Putamen (tissue), 1 donor: ENCODE measurements at regions not wholly inside any gene's neighbourhood (a gene's known extent, or its start where the extent isn't known, plus 50 kb on each side); places are given as distances from the start of the nearest gene placed in this dataset.

ENCODE experiments used
- DNase-seq: peaks from one replicate; pipeline ENCODE4 v3.0.0-alpha.2; 2016; ENCODE audit warnings: low spot score

DNA sequence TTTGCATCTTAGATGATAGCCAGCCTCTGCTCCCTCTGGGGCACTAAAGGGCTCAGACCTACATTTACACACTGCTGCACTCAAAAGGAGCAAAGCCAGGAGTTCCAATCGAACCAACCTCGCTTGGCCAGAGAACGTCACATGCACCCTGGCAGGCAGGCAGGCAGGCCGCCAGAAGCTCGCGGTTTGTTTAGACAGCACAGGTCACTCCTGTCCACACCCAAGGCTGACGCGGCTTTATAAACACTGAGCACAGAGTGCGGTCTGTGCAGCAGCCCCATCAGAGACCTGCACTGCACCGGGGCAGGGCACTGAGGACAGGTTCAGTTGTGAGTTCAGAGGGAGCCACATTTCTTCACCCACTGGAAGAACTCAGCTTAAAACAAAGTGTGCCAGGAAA lies 143.9 kb downstream of the BCOR start:
- no peak for DNase-seq

DNA sequence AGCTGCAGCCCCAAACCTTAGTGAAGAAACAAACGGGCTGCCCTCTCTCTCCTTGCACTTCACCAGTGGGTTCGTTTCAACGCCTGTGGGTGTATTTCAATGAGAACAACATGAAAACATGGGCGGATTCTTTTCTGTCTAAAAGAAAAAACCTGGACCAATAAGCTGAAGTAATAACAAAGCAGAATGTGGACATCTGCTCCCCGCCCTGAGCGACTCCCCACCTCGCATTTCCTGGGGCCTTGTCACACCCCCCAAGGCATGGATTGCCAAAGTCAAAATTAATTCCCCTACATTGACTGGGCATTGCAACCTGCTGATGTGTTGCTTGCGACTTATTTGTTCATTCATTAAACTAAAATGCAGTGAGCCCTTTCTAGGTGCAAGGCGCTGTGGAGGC lies 142.9 kb downstream of the BCOR start:
- no peak for DNase-seq

DNA sequence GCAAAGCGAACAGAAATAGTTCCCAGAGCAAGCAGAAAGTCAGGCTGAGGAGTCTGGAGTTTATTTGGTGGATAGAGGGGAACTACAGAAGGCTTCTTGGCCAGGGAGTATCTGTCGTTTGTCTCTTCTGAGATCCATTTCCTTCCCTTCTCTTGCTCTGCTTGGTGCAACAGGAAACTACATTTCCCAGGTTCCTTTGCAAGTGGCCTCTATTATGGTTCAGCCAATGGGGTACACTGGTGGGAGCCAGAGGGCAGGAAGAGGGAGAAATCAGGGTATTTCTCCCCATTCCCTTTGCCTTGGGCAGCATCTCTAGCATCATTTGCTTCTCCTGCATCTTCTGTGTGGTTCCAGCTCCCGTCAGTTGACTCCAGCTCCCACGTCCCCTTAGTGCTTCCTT lies 142.1 kb downstream of the BCOR start:
- no peak for DNase-seq

DNA sequence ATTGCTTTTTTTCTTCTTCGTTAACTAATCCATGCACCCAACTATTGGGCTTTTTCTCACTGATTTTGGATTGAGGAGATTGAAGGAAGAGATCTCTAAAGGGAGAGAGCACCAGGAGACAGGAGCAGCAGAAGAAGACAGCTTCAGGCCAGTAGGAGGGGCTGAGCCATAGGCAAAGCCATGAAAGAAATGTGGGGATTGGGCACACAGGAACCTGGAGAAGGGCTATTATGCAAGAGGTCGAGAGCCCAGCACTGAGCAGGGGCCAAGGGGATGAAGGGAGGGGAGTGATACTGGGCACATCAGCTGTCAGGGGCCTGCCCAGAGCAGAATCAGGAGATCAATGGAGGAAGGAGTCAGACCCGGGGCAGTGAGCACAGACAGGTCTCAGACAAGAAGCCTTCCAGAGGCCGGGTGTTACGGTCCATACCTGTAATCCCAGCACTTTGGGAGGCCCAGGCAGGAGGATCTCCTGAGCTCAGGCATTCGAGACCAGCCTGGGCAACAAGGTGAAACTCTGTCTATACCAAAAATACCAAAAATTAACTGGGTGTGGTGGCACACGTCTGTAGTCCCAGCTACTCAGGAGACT lies 140.9 kb downstream of the BCOR start:
- DNase-seq: no peak

DNA sequence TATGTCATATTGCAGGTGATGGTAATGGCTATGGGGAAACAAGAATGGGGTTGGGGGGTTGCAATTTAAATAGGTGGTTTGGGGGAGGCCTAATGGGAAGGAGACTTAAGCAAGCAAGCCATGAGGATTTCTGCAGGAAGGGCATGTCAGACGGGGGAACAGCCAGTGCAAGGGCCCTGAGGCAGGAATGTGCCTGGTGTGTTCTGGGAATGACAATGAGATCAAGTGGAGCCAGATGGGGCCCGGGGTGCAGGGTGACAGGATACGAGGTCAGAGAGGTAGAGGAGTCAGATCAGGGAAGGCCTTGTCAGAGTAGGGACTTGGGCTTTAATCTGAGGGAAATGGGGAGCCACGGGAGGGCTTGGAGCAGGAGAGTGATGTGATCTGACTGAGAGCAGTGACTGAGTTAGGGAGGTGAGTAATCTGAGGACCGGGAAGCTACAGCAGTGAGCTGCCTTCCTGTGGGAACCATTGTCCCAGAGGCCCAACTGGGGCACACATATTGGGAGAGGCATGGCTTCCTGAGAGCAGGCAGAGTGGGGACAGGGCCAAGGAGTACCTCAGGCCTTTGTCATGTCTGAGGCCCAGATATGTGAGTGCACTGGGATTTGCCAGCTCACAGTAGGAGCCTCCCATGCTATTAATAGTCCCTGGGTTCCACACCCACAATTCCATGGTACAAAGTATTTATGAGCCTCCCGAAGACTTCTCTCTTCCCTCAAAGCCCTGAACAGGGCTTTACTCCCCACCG lies 139.8 kb downstream of the BCOR start:
- DNase-seq: no peak

DNA sequence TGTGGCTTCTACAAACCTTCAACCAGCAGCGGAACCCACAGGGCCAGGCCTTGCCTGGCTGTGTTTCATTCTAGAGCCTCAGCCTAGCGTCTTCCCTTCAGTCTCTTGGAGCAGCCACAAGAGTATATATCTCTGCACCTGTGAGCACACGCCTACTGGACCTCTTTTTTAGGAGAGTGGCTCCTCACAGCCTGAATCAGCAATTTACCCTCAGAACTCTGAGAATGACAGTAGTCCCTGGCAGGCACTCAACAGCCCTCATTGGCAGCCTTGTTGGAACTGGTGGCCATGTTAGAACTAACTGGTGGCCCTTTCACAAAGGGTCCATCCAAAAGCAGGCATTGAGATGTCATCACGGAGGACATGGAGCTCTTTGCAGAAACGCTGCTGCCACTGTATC lies 138.9 kb downstream of the BCOR start:
- DNase-seq: no peak

DNA sequence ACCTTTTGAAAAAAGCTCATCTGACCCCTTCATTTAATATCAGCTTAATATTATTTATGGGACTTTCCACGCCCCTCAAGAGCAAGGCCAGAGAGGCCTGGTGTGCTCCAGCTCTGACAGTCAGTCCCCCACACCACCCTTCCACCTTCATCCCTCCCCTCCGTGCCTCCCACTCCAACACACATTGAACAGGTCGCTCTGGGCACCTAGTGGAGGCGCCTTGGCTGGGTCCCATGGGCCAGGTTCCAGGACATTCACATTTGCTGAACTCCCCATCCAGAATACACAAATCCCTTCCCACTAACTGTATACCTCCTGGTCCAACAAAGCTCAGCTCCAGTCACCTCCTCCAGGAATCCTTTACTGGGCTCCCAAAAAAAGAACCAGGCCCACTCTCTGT lies 137.5 kb downstream of the BCOR start:
- no peak for DNase-seq

DNA sequence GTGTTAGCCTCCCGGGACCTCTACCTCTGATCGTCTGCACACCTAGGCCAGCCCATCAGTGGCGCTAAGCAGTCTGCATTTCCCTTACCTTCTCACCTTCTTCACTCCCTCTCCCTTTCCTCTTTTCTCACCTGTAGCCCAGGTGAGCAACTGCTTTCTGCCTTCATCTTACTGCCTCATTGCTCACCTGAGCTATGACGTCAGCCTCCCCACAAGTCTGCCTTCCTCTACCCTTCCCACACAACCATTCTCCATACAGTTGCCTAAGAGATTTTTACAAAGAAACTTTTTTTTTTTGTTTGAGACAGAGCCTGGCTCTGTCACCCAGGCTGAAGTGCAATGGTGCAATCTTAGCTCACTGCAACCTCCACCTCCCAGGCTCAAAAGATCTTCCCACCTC lies 136.3 kb downstream of the BCOR start:
- DNase-seq: no peak

DNA sequence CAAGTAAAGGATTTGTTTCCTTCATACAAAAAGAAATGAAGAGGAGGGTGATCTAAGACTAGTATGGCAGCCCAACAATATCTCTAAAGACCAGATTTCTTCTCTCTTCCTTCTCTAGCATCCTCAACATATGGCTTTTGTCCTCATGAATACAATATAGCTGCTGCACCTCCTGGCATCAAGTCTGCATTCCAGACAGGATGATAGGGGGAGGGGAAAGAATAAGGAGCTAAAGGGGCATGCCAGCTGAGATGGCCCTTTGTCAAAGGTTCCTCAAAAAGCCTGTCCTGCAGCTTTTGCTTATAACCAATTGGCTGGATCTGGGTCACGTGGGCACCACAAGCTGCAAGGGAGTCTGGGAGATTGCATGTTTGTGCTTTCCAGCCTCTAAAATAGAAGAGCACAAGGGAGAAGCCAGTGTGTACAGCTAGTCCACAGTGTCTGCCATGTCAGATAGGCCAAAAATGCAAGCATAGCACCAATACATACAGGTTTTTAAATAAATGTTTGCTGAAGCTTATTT lies 132.6 kb downstream of the BCOR start:
- no peak for DNase-seq

DNA sequence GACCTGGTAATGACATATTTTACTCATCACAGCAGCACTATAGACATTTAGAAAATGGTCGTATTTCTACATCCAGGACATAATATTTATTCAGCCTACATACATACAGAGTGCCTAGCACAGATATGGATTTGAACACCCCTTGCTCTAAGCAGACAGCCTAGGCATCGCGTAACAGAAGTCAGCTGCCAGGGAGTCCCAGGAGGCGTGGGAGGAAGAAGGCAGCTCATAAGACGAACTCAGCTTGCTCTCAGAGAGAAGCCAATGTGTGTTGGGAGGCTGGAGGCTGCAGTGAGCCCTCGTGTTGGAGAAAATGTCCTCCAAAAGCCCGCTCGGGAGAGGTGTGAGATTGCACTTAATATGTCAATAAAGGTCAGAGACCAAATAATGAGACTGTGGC lies 131.6 kb downstream of the BCOR start:
- no peak for DNase-seq

DNA sequence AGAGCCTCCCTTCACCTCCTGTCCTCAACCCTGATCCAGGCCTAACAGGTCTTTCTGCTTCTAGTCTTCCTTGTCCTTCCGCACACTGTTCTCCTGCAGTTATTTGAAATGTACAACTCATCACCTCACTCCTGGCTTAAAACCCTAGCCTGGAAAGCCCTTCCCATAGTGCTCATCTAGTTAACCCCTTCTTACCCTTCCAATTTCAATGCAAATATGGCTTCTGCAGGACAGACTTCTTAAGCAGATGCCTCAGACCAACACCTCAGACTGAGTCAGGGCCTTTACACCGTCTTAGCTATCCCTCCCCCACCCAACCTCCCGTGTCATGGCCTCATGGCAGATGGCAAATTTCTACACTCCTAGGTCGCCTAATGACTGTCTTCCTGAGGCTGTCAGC lies 130.4 kb downstream of the BCOR start:
- DNase-seq: no peak

DNA sequence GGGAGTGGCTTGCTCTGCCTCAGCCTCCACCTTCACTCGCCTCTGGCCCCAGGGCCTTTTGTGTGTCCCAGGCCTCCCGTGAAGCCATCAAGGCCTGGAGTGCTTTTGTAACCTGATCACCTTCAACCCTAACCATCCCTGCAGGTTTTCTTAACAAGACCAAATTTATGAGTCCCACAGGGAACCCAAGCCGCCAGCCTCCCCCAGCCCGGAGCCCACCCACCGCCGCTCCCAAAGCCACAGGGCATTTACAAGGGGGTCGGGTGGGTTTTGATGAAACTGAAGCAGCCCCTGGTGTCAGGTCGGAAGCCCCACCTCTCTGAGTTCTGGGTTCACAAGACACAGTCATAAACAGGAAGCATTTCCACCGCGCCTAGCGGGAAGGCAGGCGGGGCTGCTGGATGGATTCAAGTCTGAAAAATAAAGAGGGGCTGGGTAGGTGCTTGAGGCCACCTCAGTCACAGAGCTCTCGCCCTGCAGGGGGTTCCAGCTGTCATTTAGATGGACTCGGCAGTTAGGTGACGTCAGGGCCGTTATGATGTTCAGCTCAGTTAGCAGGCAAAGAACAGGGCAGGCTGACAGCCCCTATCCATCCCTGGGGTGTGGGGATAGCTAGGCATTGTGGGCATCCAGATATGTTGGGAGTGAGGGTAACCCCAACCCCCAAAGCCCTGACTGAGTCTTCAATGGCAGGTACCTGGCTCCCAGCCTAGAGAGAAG lies 128.5 kb downstream of the BCOR start:
- DNase-seq: no peak

DNA sequence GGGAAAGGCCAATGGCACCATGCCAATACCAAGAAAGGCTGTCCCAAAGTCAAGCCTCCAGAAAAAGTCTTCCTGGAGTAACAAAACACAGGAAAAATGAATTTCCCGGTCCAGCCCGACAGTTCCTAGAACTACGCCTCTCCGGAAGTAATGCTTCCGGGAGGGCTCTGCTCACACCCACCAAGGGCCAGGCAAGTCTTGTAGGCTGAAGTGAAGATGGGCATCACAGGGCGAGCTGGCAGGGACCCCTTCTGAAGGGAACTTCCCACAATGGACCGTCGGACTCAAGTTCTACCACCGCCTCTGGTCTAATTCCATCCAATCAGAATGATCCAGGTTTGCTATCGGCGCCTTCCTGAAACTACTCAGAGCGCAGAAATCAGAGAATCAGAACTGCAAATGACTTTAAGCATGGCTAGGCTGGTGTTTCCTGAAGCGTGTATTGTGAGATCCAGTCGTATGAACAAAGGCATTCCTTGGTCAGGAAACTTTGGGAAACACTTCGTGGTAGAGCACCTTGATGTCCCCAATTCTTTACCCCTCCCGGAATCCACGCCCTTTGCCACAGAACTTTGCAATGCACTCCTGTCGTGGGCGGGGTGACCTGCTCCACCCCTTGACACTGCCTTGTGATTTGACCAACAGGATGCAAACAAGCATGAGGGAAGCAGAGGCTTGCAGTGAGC lies 127.8 kb downstream of the BCOR start:
- DNase-seq: no peak

DNA sequence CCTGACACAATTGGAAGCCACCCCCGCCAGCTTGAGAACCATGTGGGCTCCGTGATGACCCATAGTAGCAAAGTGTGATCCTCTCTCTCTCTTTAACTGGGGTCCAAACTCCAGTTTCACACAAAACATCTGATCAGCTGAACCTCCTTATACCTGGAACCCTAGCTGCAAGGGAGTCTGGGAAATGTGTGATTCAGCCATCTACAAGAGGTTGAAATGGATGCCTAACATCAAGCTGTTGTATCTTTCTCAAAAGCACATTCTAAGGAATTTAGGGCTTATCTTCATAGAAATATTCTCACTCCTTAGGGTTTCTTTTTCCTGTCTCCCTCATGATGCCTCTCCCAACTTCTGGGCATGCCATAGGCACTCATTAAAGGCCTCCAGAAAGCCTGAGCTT lies 126.0 kb downstream of the BCOR start:
- DNase-seq: no peak

DNA sequence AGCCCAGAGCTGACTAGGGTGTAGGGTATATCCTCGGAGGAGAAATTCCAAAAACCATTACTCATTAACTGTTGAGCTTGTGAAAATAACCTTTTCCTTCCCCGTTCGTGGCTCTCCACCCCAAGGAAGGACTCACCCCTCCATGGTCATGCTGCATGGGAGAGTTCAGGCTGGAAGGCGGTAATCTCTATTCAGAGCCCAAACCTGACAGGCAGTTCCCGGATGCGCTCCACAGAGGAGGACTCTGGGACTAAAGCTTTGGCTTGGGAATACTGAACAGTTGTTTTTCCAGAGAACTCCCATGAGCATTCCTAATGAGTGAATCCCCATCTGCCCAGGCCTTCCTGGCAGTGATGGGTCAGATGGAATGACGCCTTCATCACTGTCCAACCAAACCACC lies 125.4 kb downstream of the BCOR start:
- no peak for DNase-seq

DNA sequence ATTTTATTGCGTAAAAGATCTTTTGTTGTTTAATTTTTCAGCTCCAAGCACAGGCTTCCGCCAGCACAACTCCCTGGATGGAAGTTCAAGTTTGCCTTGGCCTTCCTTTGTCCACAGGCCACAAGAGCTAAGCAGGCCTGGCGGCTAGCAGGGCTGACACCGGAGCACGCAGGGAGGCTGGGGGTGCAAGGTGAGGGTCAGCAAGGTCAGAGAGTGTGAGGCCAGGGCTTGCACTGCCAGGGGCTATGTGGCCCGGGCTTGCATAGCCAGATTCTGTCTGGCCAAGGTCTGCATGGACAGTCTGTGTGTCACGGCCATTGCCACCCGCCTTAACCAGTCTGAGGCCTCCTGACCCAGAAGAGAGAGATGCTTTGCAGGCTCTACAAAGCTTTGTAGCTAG lies 123.9 kb downstream of the BCOR start:
- no peak for DNase-seq

DNA sequence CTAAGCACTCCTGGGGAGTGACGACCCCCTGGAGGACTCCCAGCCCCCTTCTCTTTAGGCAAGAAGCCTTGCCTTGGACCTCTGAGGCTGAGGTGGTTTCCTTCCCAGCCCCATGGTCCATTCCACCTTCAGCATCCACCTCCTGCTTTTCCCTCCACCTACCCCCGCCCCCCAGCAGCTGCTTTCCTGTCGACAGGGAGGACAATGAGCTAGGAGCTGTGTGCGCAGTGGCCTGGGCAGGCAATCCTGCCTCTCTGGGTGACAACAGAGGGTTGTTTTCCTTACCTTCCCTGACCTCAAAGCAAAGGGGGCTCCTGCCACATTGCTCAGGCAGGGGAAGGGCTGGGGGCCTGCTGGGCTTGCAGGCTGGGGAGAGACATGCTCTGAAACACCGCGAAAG lies 123.5 kb downstream of the BCOR start:
- DNase-seq: no peak

DNA sequence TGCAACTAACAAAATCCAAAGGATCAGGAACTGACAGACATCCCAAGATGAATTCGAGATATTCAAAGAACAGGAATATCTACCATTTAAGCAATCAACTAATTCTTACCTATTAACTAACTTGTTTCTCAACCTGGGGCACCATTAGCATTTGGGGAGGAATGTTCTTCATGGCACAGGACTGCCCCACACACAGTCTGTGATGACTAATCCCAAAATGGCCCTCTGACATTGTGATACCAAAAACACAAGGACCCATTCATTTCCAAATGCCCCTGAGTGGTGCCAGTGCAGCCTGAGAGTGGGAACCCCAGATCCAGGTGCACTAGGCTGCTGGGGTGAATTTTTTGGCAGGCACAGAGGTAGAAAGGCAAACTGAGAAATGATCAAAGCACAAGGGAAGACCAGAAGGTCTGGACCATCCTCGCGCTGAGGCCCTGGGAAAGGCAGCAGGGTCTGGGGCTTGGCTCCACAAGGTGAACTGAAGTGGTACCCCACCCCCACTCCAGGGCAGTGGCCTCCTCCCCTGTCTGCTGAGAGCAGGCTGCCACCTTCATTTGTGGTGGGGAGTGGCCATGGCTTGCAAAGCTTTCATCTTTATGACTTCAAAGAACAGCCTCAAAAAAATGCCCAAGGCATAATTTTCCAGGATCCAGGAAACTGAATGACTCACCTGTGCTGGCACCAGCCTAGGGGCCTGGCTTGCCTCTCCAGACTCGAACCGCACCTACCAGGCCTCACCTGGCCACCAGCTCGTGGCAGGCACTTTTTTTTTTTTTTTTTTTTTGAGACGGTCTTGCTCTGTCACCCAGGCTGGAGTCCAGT lies 122.4 kb downstream of the BCOR start:
- DNase-seq: no peak

DNA sequence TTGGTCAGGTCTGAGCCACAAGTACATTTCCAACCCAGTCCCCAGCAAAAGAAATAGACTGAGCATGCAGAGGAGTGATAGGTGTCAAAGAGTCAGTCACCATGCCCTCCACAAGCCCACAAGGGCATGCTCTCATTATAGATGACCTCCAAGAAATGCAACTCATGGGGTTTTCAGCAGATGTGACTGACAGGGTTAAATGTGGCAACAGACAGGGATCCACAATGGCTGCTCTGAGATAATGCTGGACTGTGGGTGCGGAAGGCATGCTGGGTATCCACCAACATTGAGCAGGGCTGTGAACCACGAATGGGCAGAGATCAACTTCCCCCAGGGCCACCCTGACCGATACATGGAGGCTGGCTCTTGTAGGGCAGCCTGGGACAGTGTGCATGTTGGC lies 115.8 kb downstream of the BCOR start:
- no peak for DNase-seq

DNA sequence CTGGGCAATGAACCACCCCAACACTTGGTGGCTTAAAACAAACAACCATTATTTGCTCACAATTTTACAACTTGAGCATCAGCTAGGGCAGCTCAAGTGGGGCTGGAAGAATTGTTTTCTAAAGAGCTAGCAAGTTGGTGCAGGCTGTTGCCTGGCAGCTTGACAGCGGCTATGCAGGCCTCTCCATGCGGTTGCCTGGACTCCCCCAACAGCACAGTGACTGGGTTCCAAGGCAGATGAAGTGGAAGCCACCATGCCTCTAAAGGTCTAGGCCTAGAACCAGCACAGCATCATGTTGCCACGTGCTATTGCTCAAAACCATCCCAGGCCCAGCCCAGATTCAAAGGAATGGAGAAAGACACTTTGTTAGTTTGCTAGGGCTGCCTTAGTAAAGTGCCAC lies 114.8 kb downstream of the BCOR start:
- no peak for DNase-seq

DNA sequence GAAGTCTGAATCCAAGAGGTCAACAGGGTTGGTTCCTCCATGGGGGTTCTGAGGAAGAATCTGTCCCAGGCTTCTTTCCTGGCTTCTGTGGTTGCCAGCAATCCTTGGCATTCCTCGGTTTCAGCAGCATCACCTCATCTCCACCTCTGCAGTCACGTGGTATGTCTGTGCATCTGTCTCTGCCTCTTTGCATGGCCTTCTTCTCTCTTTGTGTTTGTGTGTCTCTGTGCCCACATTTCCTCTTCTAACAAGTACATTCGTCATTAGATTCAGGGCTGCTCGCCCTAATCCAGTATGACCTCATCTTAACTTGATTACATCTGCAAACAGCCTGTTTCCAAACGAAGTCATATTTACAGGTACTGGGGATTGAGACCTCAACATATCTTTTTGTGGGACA lies 114.0 kb downstream of the BCOR start:
- no peak for DNase-seq
